ENCODE measurements at regions not wholly inside any gene's neighbourhood (a gene's known extent, or its start where the extent isn't known, plus 50 kb on each side); places are given as distances from the start of the nearest gene placed in this dataset.

DNA sequence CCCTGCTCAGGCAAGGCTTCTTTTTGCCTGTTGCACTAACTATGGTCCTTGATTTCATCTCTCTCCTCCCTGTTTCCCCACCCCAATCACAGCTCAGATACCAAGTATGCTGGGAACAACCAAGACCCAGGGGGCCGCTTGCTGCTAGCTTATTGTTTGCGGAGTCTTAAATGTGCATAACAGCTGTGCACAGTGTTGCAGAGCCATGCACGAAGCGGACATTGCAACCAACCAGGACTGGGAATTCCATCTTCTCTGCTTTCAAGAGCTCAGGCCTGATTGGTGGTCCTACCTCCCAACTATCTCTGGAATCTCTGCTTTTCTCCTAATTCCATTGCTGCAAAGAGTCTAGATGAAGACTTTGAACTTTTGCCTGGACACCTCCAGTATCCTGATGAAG, 281.3 kb upstream of the TNRC6C start (continued):
- TF ChIP-seq, protein P1, sequence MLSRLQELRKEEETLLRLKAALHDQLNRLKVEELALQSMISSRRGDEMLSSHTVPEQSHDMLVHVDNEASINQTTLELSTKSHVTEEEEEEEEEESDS (CRISPR knock-in tag; IDR thresholded peaks at IDR 0.05), result no peak
- TF ChIP-seq ARID2 (IDR thresholded peaks at IDR 0.05), result no peak
- TF ChIP-seq ZNF3 (CRISPR knock-in tag; IDR thresholded peaks at IDR 0.05), result no peak
- TF ChIP-seq SOX6 (IDR thresholded peaks at IDR 0.05), result no peak
- TF ChIP-seq MLX (CRISPR knock-in tag; conservative IDR thresholded peaks at IDR 0.05), result no peak
- TF ChIP-seq MEF2D (tag; conservative IDR thresholded peaks at IDR 0.05; ENCODE audit: low read depth), result no peak
- TF ChIP-seq CBFB (CRISPR knock-in tag; IDR thresholded peaks at IDR 0.05), result no peak
- TF ChIP-seq ZNF551 (CRISPR knock-in tag; IDR thresholded peaks at IDR 0.05), result no peak

- no peak overlapping the region for H3K4me3 ChIP-seq
- no peak overlapping the region for H3K9ac ChIP-seq (ENCODE audit: insufficient read depth in 1 of 2, low read depth in 2 of 2, low read length in 2 of 2)
- H3K79me2 ChIP-seq (ENCODE audit: control insufficient read depth, insufficient read depth, low read length), result no peaks in the 10 kb centered on the region
- no peaks in the 10 kb centered on the region for H3K36me3 ChIP-seq (ENCODE audit: control insufficient read depth, insufficient read depth, low read length)
- intact Hi-C loops (cut with micrococcal nuclease) (no loop called here), in situ Hi-C loops (cut with MboI) (no loop called here)
- DNase-seq (ENCODE audit: extremely low read depth in 1 of 4, low spot score in 3 of 4) (no peak), FAIRE-seq (no peak), ATAC-seq (no peak)
- WGBS (ENCODE audit: insufficient coverage, low coverage, missing lambda C conversion rate), result 0% methylated on average over 11 of the region's 13 CpGs
- H2AFZ ChIP-seq (ENCODE audit: low read depth, low read length), result no peak overlapping the region
- H3K9me3 ChIP-seq (replicated peaks; ENCODE audit: control insufficient read depth, insufficient read depth, low read depth, low read length), result 0 out of 2 replicates have a peak, but pooled peaks cover 2% of the 10 kb centered on the region
- CTCF ChIA-PET (ENCODE audit: low intra/inter-chr PET ratio), result no interaction called here
- H3K9me1 ChIP-seq (ENCODE audit: control insufficient read depth, insufficient read depth, low read length), result no peaks in the 10 kb centered on the region
- peaks cover 42 to 69% of the 10 kb centered on the region in 2 experiments; a peak in 4 of 5 replicates for H3K27me3 ChIP-seq (ENCODE audit: control insufficient read depth in 2 of 2, insufficient read depth in 2 of 2, low read length in 2 of 2)
- H3K27ac ChIP-seq (ENCODE audit: extremely low read depth, low read depth, low read length), result no peak overlapping the region
- H3K4me2 ChIP-seq (ENCODE audit: insufficient read depth, low read length), result no peak overlapping the region
- POLR2A ChIA-PET, result no interaction called here
- H4K20me1 ChIP-seq (replicated peaks; ENCODE audit: control insufficient read depth, insufficient read depth, low read length), result no peaks in the 10 kb centered on the region; the same call in 1 of the 2 replicates
- no TSS peak for BruUV-seq (replicated peaks)
- H3K4me1 ChIP-seq (replicated peaks in 1 of 2; ENCODE audit: control insufficient read depth in 2 of 2, insufficient read depth in 2 of 2, low read length in 2 of 2), result no peaks in the 10 kb centered on the region
- TF ChIP-seq SLC30A9 (CRISPR knock-in tag; IDR thresholded peaks at IDR 0.05) (no peak), POU5F1 (IDR thresholded peaks at IDR 0.05; ENCODE audit: borderline replicate concordance, low read depth, low read length, partially characterized antibody) (no peak), FOXJ3 (CRISPR knock-in tag; IDR thresholded peaks at IDR 0.05) (no peak), ZNF507 (tag; conservative IDR thresholded peaks at IDR 0.05) (no peak)
- TF ChIP-seq, protein P2, sequence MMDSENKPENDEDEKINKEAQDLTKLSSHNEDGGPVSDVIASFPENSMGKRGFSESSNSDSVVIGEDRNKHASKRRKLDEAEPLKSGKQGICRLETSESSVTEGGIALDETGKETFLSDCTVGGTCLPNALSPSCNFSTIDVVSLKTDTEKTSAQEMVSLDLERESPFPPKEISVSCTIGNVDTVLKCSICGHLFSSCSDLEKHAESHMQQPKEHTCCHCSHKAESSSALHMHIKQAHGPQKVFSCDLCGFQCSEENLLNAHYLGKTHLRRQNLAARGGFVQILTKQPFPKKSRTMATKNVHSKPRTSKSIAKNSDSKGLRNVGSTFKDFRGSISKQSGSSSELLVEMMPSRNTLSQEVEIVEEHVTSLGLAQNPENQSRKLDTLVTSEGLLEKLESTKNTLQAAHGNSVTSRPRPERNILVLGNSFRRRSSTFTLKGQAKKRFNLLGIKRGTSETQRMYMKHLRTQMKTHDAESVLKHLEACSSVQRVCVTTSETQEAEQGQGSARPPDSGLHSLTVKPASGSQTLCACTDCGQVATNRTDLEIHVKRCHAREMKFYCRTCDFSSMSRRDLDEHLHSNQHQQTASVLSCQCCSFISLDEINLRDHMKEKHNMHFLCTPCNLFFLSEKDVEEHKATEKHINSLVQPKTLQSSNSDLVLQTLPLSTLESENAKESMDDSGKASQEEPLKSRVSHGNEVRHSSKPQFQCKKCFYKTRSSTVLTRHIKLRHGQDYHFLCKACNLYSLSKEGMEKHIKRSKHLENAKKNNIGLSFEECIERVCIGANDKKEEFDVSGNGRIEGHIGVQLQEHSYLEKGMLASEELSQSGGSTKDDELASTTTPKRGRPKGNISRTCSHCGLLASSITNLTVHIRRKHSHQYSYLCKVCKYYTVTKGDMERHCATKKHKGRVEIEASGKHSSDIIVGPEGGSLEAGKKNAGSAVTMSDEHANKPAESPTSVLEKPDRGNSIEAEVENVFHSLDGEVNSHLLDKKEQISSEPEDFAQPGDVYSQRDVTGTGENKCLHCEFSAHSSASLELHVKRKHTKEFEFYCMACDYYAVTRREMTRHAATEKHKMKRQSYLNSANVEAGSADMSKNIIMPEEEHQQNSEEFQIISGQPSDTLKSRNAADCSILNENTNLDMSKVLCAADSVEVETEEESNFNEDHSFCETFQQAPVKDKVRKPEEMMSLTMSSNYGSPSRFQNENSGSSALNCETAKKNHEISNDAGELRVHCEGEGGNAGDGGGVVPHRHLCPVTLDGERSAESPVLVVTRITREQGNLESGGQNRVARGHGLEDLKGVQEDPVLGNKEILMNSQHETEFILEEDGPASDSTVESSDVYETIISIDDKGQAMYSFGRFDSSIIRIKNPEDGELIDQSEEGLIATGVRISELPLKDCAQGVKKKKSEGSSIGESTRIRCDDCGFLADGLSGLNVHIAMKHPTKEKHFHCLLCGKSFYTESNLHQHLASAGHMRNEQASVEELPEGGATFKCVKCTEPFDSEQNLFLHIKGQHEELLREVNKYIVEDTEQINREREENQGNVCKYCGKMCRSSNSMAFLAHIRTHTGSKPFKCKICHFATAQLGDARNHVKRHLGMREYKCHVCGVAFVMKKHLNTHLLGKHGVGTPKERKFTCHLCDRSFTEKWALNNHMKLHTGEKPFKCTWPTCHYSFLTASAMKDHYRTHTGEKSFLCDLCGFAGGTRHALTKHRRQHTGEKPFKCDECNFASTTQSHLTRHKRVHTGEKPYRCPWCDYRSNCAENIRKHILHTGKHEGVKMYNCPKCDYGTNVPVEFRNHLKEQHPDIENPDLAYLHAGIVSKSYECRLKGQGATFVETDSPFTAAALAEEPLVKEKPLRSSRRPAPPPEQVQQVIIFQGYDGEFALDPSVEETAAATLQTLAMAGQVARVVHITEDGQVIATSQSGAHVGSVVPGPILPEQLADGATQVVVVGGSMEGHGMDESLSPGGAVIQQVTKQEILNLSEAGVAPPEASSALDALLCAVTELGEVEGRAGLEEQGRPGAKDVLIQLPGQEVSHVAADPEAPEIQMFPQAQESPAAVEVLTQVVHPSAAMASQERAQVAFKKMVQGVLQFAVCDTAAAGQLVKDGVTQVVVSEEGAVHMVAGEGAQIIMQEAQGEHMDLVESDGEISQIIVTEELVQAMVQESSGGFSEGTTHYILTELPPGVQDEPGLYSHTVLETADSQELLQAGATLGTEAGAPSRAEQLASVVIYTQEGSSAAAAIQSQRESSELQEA (IDR thresholded peaks at IDR 0.05; ENCODE audit: low read depth), result no peak
- TF ChIP-seq, protein P3, sequence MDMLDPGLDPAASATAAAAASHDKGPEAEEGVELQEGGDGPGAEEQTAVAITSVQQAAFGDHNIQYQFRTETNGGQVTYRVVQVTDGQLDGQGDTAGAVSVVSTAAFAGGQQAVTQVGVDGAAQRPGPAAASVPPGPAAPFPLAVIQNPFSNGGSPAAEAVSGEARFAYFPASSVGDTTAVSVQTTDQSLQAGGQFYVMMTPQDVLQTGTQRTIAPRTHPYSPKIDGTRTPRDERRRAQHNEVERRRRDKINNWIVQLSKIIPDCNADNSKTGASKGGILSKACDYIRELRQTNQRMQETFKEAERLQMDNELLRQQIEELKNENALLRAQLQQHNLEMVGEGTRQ (CRISPR knock-in tag; IDR thresholded peaks at IDR 0.05), result no peak
These were observed 280.9 kb upstream of the TNRC6C start for GRCh38 chr17:77677630-77678029.
